ENCODE measurements at regions not wholly inside any gene's neighbourhood (a gene's known extent, or its start where the extent isn't known, plus 50 kb on each side); places are given as distances from the start of the nearest gene placed in this dataset.

DNA sequence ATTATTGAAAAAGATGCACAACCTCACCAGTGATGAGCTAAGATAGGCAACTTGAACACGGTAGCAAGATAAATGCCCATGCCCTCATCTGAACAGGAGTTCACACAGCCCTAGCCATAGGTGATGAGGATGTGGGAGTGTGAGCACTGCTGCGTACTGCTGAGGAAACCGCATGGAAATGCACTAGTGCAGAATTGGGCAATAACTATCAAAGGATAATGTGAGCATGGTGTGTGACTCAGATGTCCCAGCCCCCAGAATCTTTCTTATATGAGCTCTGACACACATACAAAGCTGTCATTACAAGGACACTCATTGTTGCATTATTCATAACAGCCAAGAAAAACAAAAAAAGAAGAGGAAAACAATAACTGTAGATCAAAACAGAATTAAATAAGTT lies 521.2 kb downstream of the IRX1 start:
- no peaks in the 10 kb centered on the region for H4K20me1 ChIP-seq (ENCODE audit: insufficient read depth, low read length)
- FAIRE-seq = no peak
- H3K4me1 Mint-ChIP-seq (ENCODE audit: low read depth, unreplicated experiment) = no peaks in the 10 kb centered on the region

DNA sequence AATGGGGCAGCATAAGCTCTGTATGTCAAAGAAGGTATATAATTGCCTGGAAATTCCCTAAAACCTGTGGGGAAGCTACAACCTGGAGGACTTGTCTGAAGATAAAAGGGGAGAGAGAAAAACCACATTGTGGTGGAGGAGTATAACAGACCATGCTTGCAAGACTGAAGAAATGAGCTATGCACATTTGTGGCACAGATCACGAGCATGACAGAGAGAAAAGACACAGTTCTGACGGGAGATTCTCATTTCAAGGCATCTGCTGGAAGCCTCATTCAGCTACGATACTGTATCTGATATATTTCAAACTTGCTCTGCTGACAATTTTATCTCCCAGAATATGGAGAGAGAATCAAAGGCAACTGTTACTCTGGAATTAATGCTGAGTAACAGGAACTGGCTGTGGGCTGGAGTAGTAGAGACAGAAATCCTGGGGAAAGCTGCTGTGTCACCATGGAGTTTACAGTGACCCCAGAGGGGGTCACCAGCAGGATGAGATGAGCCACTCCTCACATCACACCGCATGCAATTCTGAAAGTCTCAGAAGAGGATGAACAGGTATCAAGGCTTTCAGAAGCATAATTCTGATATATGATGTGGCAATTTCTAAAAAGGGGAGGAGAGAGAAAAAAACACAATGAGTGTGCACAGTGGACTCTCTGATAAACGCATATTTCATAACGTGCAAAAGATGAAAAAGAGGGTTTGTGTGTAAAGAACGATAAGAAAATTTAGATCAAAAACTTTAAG lies 528.8 kb downstream of the IRX1 start:
- H3K9ac ChIP-seq (ENCODE audit: low read length) = no peak overlapping the region
- DNase-seq (ENCODE audit: low read depth) = no peak
- H3K27ac Mint-ChIP-seq (ENCODE audit: unreplicated experiment) = peak overlapping the region; percentile 56
- no peaks in the 10 kb centered on the region for H3K79me2 ChIP-seq (ENCODE audit: insufficient read depth, low read length)
- no peak overlapping the region for H3K27ac ChIP-seq (ENCODE audit: low read depth, low read length)
- no peaks in the 10 kb centered on the region for H3K36me3 ChIP-seq (ENCODE audit: insufficient read depth, low read length)
- H4K20me1 ChIP-seq (ENCODE audit: insufficient read depth, low read length) = no peaks in the 10 kb centered on the region
- H2AFZ ChIP-seq (ENCODE audit: low read depth, low read length) = no peak overlapping the region
- H3K27me3 Mint-ChIP-seq (ENCODE audit: low read depth, unreplicated experiment) = no peaks in the 10 kb centered on the region
- no peak overlapping the region for H3K4me3 ChIP-seq (ENCODE audit: insufficient read depth, low read depth, low read length)
- H3K4me3 Mint-ChIP-seq (ENCODE audit: unreplicated experiment) = no peak overlapping the region
- no peaks in the 10 kb centered on the region for H3K36me3 Mint-ChIP-seq (ENCODE audit: low read depth, unreplicated experiment)
- no peaks in the 10 kb centered on the region for H3K4me1 ChIP-seq (ENCODE audit: insufficient read depth, low read length)
- TF ChIP-seq, protein P1, sequence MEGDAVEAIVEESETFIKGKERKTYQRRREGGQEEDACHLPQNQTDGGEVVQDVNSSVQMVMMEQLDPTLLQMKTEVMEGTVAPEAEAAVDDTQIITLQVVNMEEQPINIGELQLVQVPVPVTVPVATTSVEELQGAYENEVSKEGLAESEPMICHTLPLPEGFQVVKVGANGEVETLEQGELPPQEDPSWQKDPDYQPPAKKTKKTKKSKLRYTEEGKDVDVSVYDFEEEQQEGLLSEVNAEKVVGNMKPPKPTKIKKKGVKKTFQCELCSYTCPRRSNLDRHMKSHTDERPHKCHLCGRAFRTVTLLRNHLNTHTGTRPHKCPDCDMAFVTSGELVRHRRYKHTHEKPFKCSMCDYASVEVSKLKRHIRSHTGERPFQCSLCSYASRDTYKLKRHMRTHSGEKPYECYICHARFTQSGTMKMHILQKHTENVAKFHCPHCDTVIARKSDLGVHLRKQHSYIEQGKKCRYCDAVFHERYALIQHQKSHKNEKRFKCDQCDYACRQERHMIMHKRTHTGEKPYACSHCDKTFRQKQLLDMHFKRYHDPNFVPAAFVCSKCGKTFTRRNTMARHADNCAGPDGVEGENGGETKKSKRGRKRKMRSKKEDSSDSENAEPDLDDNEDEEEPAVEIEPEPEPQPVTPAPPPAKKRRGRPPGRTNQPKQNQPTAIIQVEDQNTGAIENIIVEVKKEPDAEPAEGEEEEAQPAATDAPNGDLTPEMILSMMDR (IDR thresholded peaks at IDR 0.05; ENCODE audit: insufficient read depth, low read depth, low read length) = no peak
- no peak for TF ChIP-seq EZH2 (IDR thresholded peaks at IDR 0.05; ENCODE audit: insufficient read depth, low read length)
- H3K9me3 ChIP-seq (ENCODE audit: insufficient read depth, low read depth, low read length) = peaks cover 4% of the 10 kb centered on the region
- H3K9me3 Mint-ChIP-seq (ENCODE audit: unreplicated experiment) = peaks cover 11% of the 10 kb centered on the region
- H3K4me2 ChIP-seq (ENCODE audit: low read length) = no peak overlapping the region
- H3K27me3 ChIP-seq (ENCODE audit: insufficient read depth, low read length) = no peaks in the 10 kb centered on the region
- FAIRE-seq = no peak
- peaks cover 6% of the 10 kb centered on the region for H3K4me1 Mint-ChIP-seq (ENCODE audit: low read depth, unreplicated experiment)

More for the DNA sequence above, 521.2 kb downstream of the IRX1 start:
- H3K9me3 Mint-ChIP-seq (ENCODE audit: unreplicated experiment) = peaks cover 1% of the 10 kb centered on the region
- H3K4me3 ChIP-seq (ENCODE audit: insufficient read depth, low read depth, low read length) = no peak overlapping the region
- H3K27me3 ChIP-seq (ENCODE audit: insufficient read depth, low read length) = no peaks in the 10 kb centered on the region
- no peaks in the 10 kb centered on the region for H3K36me3 Mint-ChIP-seq (ENCODE audit: low read depth, unreplicated experiment)
- H3K27ac Mint-ChIP-seq (ENCODE audit: unreplicated experiment) = no peak overlapping the region
- no peak overlapping the region for H3K9ac ChIP-seq (ENCODE audit: low read length)
- H3K27me3 Mint-ChIP-seq (ENCODE audit: low read depth, unreplicated experiment) = no peaks in the 10 kb centered on the region
- no peak overlapping the region for H2AFZ ChIP-seq (ENCODE audit: low read depth, low read length)
- H3K27ac ChIP-seq (ENCODE audit: low read depth, low read length) = no peak overlapping the region
- no peaks in the 10 kb centered on the region for H3K79me2 ChIP-seq (ENCODE audit: insufficient read depth, low read length)
- no peaks in the 10 kb centered on the region for H3K4me1 ChIP-seq (ENCODE audit: insufficient read depth, low read length)
- peak; percentile 47 for DNase-seq (ENCODE audit: low read depth)
- H3K4me3 Mint-ChIP-seq (ENCODE audit: unreplicated experiment) = no peak overlapping the region
- TF ChIP-seq, protein P1 (IDR thresholded peaks at IDR 0.05; ENCODE audit: insufficient read depth, low read depth, low read length) = no peak
- TF ChIP-seq EZH2 (IDR thresholded peaks at IDR 0.05; ENCODE audit: insufficient read depth, low read length) = no peak
- no peaks in the 10 kb centered on the region for H3K9me3 ChIP-seq (ENCODE audit: insufficient read depth, low read depth, low read length)
- H3K4me2 ChIP-seq (ENCODE audit: low read length) = no peak overlapping the region
- H3K36me3 ChIP-seq (ENCODE audit: insufficient read depth, low read length) = no peaks in the 10 kb centered on the region

DNA sequence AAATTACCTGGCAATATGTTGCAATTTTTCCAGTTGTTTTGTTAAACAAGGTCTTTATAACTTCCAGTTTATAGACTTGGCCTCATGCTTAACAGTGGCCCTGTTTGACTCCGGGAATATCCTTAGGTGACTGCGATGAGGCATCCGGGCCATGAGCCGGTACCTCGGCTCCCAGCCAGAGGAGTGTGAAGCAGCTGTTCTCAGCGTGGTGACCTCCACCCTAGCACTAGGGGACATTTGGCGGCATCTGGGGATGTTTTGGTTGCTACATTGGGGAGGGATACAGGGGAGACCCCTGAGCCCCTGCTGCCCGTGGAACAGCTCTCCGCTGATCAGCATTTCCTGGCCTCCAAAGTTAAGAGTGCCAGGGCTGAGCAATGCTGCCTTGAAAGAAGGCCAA lies 533.4 kb downstream of the IRX1 start:
- Histone ChIP-seq H3K27me3 (ENCODE audit: insufficient read depth, low read length) (no peaks in the 10 kb centered on the region), H3K9ac (ENCODE audit: low read length) (no peak overlapping the region), H3K79me2 (ENCODE audit: insufficient read depth, low read length) (no peaks in the 10 kb centered on the region), H4K20me1 (ENCODE audit: insufficient read depth, low read length) (no peaks in the 10 kb centered on the region), H3K4me1 (ENCODE audit: insufficient read depth, low read length) (no peaks in the 10 kb centered on the region), H3K4me3 (ENCODE audit: insufficient read depth, low read depth, low read length) (no peak overlapping the region), H3K9me3 (ENCODE audit: insufficient read depth, low read depth, low read length) (peaks cover 9% of the 10 kb centered on the region), H3K27ac (ENCODE audit: low read depth, low read length) (no peak overlapping the region), H3K4me2 (ENCODE audit: low read length) (no peak overlapping the region), H2AFZ (ENCODE audit: low read depth, low read length) (no peak overlapping the region), H3K36me3 (ENCODE audit: insufficient read depth, low read length) (no peaks in the 10 kb centered on the region)
- Mint-ChIP-seq H3K4me3 (ENCODE audit: unreplicated experiment) (no peak overlapping the region), H3K4me1 (ENCODE audit: low read depth, unreplicated experiment) (peaks cover 20% of the 10 kb centered on the region), H3K27me3 (ENCODE audit: low read depth, unreplicated experiment) (no peaks in the 10 kb centered on the region), H3K36me3 (ENCODE audit: low read depth, unreplicated experiment) (no peaks in the 10 kb centered on the region), H3K9me3 (ENCODE audit: unreplicated experiment) (peaks cover 9% of the 10 kb centered on the region), H3K27ac (ENCODE audit: unreplicated experiment) (no peak overlapping the region)
- TF ChIP-seq EZH2 (IDR thresholded peaks at IDR 0.05; ENCODE audit: insufficient read depth, low read length) = no peak
- TF ChIP-seq, protein P1 (IDR thresholded peaks at IDR 0.05; ENCODE audit: insufficient read depth, low read depth, low read length) = no peak
- no peak for DNase-seq (ENCODE audit: low read depth)
- FAIRE-seq = no peak
